ENCODE measurements at regions not wholly inside any gene's neighbourhood (a gene's known extent, or its start where the extent isn't known, plus 50 kb on each side); places are given as distances from the start of the nearest gene placed in this dataset.

DNA sequence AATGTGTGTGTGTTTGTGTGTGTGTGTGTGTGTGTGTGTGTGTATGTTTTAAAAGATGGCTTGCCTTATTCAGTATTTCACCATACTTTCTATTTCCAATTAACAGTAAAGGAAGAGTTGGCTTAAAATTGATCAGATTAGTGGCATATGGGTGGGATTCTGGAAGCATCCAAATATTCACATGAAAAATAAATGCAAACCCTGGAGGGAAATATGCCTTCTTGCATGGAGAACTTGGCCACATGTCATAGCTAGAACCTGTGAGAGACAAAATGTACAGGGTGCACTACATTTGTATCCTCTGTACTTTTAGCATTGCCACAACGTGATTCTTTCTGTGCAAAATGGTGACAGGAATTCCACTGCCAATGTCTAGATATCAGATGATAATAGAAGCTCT lies 589.6 kb downstream of the ZNF674 start:
- Mint-ChIP-seq H3K27me3 (no peaks in the 10 kb centered on the region), H3K4me1 (ENCODE audit: low read depth) (no peaks in the 10 kb centered on the region), H3K4me3 (no peak overlapping the region), H3K36me3 (ENCODE audit: low read depth) (no peaks in the 10 kb centered on the region), H3K27ac (no peak overlapping the region), H3K9me3 (no peaks in the 10 kb centered on the region)
- ATAC-seq (no peak), DNase-seq (no peak)
- no peak for TF ChIP-seq CTCF (IDR thresholded peaks at IDR 0.05)
- CTCF ChIA-PET: no interaction called here
- POLR2A ChIA-PET: no interaction called here
- intact Hi-C loops (cut with micrococcal nuclease): no loop called here

GRCh38 chrX:45954026-45954425 lies 591.2 kb downstream of the ZNF674 start:
- no peaks in the 10 kb centered on the region for H3K4me1 Mint-ChIP-seq (ENCODE audit: low read depth)
- no peak overlapping the region for H3K4me3 Mint-ChIP-seq
- DNase-seq (no peak), ATAC-seq (no peak)
- no peaks in the 10 kb centered on the region for H3K36me3 Mint-ChIP-seq (ENCODE audit: low read depth)
- TF ChIP-seq CTCF (IDR thresholded peaks at IDR 0.05): no peak
- intact Hi-C loops (cut with micrococcal nuclease): no loop called here
- no peaks in the 10 kb centered on the region for H3K9me3 Mint-ChIP-seq
- no peak overlapping the region for H3K27ac Mint-ChIP-seq
- ChIA-PET POLR2A (no interaction called here), CTCF (no interaction called here)
- H3K27me3 Mint-ChIP-seq: no peaks in the 10 kb centered on the region

GRCh38 chrX:45952030-45952429 lies 593.2 kb downstream of the ZNF674 start:
- H3K4me1 Mint-ChIP-seq (ENCODE audit: low read depth): no peaks in the 10 kb centered on the region
- CTCF ChIA-PET: interaction anchor here (1.0 kb wide), 1 partner anchor 12 kb away, joined by 3 read pairs; no protein-coding TSS in a partner anchor
- DNase-seq: no peak
- no peaks in the 10 kb centered on the region for H3K36me3 Mint-ChIP-seq (ENCODE audit: low read depth)
- no peak overlapping the region for H3K4me3 Mint-ChIP-seq
- no peaks in the 10 kb centered on the region for H3K9me3 Mint-ChIP-seq
- H3K27me3 Mint-ChIP-seq: peaks cover 1% of the 10 kb centered on the region
- POLR2A ChIA-PET: no interaction called here
- intact Hi-C loops (cut with micrococcal nuclease): no loop called here
- no peak for ATAC-seq
- no peak for TF ChIP-seq CTCF (IDR thresholded peaks at IDR 0.05)
- H3K27ac Mint-ChIP-seq: no peak overlapping the region

GRCh38 chrX:45935408-45935807 lies 609.8 kb downstream of the ZNF674 start:
- ATAC-seq (peak; percentile 42), DNase-seq (peak; percentile 9)
- no peak for TF ChIP-seq CTCF (IDR thresholded peaks at IDR 0.05)
- intact Hi-C loops (cut with micrococcal nuclease): no loop called here
- ChIA-PET CTCF (no interaction called here), POLR2A (no interaction called here)
- Mint-ChIP-seq H3K9me3 (no peaks in the 10 kb centered on the region), H3K36me3 (ENCODE audit: low read depth) (no peaks in the 10 kb centered on the region), H3K4me1 (ENCODE audit: low read depth) (peaks cover 11% of the 10 kb centered on the region), H3K27me3 (no peaks in the 10 kb centered on the region), H3K27ac (no peak overlapping the region), H3K4me3 (no peak overlapping the region)

DNA sequence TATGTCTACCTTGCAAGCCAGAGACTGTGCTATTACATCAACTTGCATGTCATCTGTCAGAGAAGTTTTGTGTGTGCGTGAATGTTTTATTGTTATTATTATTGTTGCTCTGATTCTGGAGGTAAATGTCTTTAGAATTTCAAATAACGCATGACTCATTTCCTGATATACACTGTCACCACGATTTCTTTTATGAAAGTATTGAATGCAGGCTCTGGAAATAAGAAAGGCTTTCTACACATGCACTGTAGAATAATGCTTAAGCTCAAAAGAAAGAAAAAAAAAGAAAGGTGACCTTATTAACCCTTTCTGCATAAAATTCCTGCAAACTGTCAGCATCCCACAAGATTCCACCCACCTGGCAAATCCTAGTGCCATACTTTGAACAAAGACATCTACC lies 632.9 kb downstream of the ZNF674 start:
- ATAC-seq (no peak), DNase-seq (no peak)
- no peaks in the 10 kb centered on the region for H3K36me3 Mint-ChIP-seq (ENCODE audit: low read depth)
- ChIA-PET CTCF (no interaction called here), POLR2A (no interaction called here)
- H3K27ac Mint-ChIP-seq: no peak overlapping the region
- H3K4me3 Mint-ChIP-seq: no peak overlapping the region
- peaks cover 5% of the 10 kb centered on the region for H3K4me1 Mint-ChIP-seq (ENCODE audit: low read depth)
- intact Hi-C loops (cut with micrococcal nuclease): no loop called here
- TF ChIP-seq CTCF (IDR thresholded peaks at IDR 0.05): no peak
- no peaks in the 10 kb centered on the region for H3K27me3 Mint-ChIP-seq
- no peaks in the 10 kb centered on the region for H3K9me3 Mint-ChIP-seq
